SHP77 (cell line): ENCODE measurements at regions not wholly inside any gene's neighbourhood (a gene's known extent, or its start where the extent isn't known, plus 50 kb on each side); places are given as distances from the start of the nearest gene placed in this dataset.
"Not testable (repeated sequence)": the region's sequence is repeated elsewhere in the genome, so short reads cannot be mapped to it uniquely, and the experiment has no call there.

Experiments
- DNase-seq, 2 experiments: peaks; one replicate each; lab custom pipeline; 2025; lab: John Stamatoyannopoulos, UW

GRCh38 chr6:126807876-126808275 is 310.6 kb upstream of the RSPO3 start:
- DNase-seq = no peak

DNA sequence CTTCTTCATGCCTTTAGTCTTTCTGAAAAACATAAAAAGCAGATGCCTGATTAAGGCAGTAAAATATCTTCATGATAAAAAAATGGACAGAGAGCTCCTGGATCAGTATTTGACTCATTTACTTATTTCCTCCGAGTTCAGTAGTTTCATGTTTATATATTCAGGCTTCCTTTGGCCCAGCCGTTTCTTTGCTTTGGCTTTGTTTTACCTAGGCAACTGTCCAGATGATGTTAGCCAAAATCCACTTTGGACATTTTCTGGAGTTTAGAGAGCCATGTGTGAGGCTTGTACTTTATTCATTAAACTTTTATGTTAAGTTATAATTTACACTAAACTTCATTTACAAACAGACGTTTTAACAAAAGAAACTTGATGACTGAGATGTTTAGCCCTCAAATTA is 307.1 kb upstream of the RSPO3 start:
- no peak for DNase-seq

GRCh38 chr6:126812010-126812409 is 306.5 kb upstream of the RSPO3 start:
- DNase-seq = no peak

- DNase-seq = no peak
Observed at GRCh38 chr6:126812651-126813050, 305.8 kb upstream of the RSPO3 start.

DNA sequence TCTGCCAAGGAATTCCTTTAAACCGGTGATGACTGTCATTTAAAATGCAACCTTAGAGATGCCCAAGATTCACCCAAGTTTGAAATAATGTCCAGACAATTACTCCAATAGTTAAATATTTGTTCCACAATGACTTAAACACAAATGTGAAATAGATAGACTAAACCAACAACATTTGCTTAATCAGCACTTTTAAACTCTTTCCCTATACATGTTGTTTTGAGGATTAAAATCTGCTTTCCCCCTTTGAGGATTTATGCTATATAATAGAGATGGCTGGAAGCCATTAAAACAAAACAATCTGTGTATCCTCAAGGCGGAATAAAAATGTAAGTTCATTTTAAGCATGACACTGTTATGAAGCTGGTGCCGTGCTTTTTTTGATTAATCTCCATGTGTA is 297.8 kb upstream of the RSPO3 start:
- no peak for DNase-seq

DNA sequence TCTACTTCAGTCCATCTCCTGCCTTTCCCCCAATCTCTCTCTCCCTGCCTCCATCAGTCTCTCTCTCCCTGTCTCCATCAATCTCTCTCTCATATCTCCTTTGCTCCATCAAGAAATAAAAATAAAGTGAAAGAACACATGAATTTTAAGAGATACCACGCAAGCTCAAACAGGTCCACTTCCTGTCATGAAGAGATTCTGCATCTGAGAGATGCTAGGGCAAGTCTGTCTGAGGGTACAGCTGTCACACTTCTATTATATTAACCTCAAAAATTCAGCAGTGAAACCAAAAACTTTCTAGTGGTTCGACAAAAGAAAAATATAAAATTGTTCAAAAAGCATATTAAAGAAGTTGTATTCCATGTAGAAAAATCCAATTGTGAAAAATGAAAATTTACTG is 296.8 kb upstream of the RSPO3 start:
- no peak for DNase-seq

- no peak for DNase-seq
Observed at GRCh38 chr6:126824226-126824625, 294.2 kb upstream of the RSPO3 start.

DNA sequence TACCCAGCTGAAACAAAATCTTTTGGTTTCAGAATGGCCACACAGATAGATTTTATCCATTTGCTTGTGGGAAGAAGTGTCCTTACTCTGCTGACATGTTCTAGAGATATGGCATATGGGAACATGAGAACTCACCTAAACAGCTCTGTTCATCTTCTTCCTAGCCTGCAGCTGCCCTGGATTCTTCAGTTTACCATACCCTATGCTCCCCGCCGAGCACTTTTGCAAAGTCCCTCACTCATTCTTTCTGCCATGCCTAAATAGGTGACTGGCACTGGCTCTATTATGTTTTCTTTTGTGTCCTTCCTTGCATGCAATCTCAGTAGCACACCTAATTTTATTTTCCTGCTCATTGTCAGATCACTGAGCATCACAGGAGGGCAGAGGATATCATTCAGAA is 293.7 kb upstream of the RSPO3 start:
- DNase-seq = no peak

GRCh38 chr6:126826166-126826714 is 292.2 kb upstream of the RSPO3 start:
- no peak for DNase-seq

DNA sequence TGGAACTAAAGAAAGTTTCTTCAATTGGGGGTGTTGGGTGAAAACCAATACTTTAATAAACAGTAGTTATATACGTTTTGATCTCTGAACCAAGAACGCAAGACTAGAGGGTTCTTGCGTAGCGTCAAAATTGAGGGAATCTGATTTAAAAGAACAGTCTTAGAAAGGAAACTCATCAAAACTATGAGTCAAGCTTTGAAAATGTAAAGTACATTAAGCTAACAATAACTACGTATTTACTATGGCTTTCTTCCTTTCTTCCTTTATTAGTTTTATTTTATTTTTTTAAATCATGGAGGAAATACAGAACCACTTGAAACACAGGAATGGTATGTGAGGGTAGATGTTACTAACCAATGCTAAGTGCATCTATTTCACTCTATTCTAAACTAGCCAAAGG is 287.0 kb upstream of the RSPO3 start:
- no peak for DNase-seq

DNA sequence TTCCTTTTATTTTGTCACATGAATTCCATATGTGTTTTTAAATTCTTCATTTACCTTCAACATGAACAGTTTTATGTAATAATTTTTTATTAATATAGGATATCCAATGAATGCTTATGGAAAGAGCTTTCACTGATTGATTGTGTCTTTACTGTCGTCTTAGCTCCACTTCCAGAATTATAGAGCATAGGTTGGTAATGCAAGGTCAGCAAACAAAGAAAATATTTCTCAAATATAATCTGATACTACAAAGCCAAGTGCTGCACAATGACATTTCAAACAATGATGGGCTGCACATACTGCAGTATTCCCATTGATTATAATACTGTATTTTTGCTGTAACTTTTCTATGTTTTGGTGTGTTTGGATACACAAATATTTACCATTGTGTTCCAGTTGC is 275.7 kb upstream of the RSPO3 start:
- no peak for DNase-seq

- no peak for DNase-seq
Observed at GRCh38 chr6:126848119-126848518, 270.4 kb upstream of the RSPO3 start.

GRCh38 chr6:126867641-126868040 is 250.8 kb upstream of the RSPO3 start:
- DNase-seq = no peak

DNA sequence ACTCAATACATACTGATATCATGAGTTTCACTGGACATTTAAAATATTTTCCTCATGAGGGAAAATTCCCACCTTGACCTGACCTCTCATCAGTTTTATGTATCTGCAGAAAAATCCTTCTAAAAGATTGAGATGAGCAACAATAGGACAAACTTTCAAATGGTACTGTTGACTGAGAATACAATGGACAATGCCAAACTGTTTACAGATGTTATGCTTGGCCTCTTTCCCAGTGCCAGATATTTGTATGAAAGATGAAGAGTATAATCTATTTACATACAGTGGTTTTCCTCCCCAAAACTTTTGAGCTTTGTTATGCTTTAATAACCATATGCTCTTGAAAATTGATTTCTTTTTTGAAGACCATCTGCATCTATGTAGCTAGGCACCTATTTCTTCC is 245.1 kb upstream of the RSPO3 start:
- DNase-seq = no peak

GRCh38 chr6:126873791-126874190 is 244.7 kb upstream of the RSPO3 start:
- DNase-seq = no peak

DNA sequence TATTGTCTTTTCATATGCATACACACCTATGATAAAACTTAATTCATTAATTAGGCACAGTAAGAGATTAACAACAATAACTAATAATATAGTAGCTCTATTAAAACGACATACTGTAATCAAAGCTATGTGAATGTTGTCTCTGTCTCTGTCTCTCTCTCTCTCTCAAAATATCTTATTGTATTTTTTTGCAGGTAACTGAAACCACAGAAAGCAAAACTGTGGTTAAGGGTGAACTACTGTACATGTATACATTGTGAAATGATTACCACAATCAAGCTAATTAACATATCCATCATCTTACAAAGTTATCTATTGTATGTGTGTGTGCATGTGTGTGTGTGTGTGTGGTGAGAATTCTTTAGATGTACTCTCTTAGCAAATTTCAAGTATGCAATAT is 242.0 kb upstream of the RSPO3 start:
- no peak for DNase-seq

DNA sequence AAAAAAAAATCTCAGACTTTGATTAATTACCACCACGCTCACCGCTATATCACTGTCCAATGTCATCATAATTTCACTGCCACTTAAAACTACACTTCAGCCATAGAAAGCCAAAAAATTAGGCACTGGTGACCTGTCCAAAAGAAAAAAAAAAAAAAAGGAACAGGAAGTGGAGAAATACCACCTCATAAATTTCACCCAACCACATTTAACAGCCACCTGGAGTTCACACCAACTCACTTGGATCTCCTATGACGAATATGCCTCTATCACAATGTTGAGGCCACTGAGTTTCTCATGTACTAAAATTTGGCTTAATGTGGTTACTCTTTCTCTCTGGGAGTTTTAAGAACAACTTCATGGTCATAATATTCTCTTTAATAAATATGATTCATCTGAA is 237.5 kb upstream of the RSPO3 start:
- DNase-seq = no peak

GRCh38 chr6:126886106-126886505 is 232.4 kb upstream of the RSPO3 start:
- no peak for DNase-seq

- DNase-seq = no peak
Observed at GRCh38 chr6:126888727-126889725, 229.4 kb upstream of the RSPO3 start.

DNA sequence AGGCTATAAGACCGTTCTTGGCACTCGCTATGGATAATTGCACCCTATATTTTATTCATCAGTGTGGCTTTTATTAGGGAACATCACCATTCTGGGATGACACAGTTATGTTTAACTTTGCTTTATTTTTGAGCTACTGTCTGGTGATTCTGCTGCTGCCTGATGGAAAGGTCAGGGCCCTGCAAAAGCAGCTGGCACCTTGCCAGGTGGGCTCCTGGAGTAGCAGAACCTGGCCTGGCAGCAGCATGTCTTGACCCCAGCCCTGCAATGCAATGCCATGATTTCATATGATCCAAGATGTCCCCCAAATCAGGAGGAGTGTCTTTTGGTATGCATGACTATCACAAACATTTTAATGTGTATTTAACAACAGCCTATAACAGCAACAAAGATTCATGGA is 228.4 kb upstream of the RSPO3 start:
- DNase-seq = peak in 1 of 2 experiments; percentile 2

GRCh38 chr6:126891158-126891557 is 227.3 kb upstream of the RSPO3 start:
- no peak for DNase-seq

DNA sequence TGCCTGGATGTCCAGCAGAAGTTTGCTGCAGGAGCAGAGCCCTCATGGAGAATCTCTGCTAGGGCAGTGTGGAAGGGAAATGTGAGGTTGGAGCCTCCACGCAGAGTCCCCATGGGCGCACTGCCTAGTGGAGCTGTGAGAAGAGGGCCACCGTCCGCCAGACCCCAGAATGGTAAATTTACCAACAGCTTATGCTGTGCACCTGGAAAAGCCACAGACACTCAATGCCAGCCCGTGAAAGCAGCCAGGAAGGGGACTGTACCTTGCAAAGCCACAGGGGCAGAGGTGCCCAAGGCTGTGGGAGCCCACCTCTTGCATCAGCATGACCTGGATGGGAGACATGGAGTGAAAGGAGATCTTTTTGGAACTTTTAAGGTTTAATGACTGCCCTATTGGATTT is 225.6 kb upstream of the RSPO3 start:
- DNase-seq = not testable (repeated sequence)

GRCh38 chr6:126897758-126898157 is 220.7 kb upstream of the RSPO3 start:
- DNase-seq = no peak

DNA sequence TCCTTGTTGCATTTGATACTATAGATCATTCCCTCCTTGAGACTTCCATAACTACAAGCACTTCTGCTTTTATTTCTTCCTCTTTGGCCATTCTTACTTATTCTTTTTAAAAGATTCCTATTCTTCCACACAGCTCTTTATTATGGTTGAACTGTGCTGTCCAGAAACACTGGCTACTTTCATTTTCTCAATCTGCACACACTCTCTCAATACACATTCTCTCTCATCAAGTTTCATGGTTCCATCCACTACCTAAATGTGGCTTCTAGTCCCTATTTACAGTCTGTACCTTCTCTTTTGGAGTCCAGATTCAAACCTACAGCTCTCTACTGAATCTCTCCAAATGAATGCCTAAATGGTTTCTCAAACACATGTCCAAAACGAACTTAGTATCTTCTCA is 214.3 kb upstream of the RSPO3 start:
- no peak for DNase-seq
